GM12891 (cell line): ENCODE measurements at regions not wholly inside any gene's neighbourhood (a gene's known extent, or its start where the extent isn't known, plus 50 kb on each side); places are given as distances from the start of the nearest gene placed in this dataset.

ENCODE experiments used
- POLR2A ChIP-seq: IDR thresholded peaks from 2 replicates; pipeline ENCODE4 v1.6.1; 2011; ENCODE audit warnings: low read depth, low read length, control low read depth
- POLR2AphosphoS5 ChIP-seq: IDR thresholded peaks from 2 replicates; pipeline ENCODE4 v1.6.1; 2011; ENCODE audit warnings: low read depth, low read length, control low read depth
- POU2F2 ChIP-seq: IDR thresholded peaks from 2 replicates; pipeline ENCODE4 v1.6.1; 2011; ENCODE audit warnings: low read depth, mild to moderate bottlenecking, control low read depth, low read length, moderate library complexity
- SPI1 ChIP-seq: IDR thresholded peaks from 2 replicates; pipeline ENCODE4 v1.6.1; 2011; ENCODE audit warnings: low read depth, low read length, control low read depth
- TAF1 ChIP-seq: IDR thresholded peaks from 2 replicates; pipeline ENCODE4 v1.6.1; 2011; ENCODE audit warnings: low read depth, low read length, control low read depth

- TF ChIP-seq POLR2A, result no peak
- TF ChIP-seq POU2F2, result no peak
- no peak for TF ChIP-seq TAF1
- no peak for TF ChIP-seq SPI1
- TF ChIP-seq POLR2AphosphoS5, result no peak
These were observed 112.2 kb downstream of the KCNA5 start for GRCh38 chr12:5155866-5156265.
